Myocyte (in vitro differentiated cells): ENCODE measurements at regions not wholly inside any gene's neighbourhood (a gene's known extent, or its start where the extent isn't known, plus 50 kb on each side); places are given as distances from the start of the nearest gene placed in this dataset.
"Not testable (repeated sequence)": the region's sequence is repeated elsewhere in the genome, so short reads cannot be mapped to it uniquely, and the experiment has no call there.

Experiments
- DNase-seq: peaks from one replicate; pipeline ENCODE4 v3.0.0-alpha.2; 2012; ENCODE audit warnings: low read depth

DNA sequence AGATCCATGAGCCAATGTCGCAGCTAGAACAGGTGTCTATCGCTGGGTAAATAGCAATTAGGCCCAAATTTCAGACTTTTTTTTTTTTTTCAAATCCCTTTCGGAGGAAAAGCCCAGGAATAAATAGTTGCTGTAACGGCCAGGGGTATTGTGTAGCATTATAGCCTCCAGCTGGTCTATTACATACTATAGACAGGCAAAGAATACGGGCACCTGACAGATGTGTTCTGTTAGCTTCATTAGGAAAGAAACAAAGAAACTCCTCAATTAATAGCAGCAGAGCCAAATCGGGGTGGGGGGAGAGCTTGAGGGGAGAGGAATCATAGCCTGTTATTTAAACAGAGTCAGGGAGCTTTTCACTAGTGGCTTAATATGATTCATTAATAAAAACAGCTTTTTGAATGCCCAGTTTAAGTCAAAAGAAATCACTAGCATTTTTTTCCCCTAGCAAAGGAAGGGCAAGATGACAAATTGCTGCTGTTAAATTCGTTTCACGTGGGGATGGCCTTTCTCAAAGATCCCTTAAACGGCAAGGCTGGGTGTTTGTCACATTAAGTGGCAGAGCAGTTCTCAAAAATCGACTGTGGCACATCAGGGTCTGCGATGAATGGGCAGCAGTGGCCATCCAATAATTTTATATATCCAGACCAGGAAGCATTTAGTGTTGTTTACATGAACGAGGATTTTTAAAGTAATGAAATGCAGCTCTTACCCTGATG, 139.4 kb downstream of the ID4 start:
- DNase-seq: no peak

DNA sequence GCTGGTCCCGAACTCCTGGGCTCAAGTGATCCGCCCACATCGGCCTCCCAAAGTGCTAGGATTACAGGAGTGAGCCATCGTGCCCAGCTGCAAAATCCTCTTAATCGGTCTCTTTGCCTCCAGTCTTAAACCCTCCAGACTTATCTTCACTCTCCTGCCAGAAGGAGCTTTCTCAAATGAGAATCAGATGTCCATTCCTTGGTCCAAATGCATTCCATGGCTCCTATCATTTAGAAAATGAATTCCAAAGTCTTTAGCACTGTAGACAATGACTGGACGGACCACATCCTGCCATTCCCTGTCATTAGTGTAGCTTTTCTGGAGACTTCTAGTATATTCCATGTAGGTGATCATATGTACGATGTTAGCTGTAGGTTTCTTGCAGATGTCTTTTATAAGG, 141.9 kb downstream of the ID4 start:
- no peak for DNase-seq

DNA sequence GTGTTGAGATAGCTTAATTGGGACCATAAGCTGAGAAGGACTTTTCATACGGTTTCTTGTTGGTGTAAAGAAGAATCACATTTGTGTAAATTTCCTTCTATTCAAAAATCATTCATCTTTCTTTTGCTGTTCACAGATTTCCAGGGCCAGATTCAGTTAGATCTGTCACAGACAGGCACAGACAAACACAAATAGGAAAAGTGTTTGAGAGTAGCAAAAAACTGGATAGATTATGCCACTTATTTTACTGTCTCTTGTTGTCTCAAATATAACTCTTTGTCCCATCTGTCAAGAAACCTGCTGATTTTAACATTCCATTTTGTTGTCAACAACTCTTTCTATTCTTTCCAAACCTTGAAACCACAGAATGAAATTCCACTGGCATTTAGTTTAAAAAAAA, 142.8 kb downstream of the ID4 start:
- DNase-seq: no peak

DNA sequence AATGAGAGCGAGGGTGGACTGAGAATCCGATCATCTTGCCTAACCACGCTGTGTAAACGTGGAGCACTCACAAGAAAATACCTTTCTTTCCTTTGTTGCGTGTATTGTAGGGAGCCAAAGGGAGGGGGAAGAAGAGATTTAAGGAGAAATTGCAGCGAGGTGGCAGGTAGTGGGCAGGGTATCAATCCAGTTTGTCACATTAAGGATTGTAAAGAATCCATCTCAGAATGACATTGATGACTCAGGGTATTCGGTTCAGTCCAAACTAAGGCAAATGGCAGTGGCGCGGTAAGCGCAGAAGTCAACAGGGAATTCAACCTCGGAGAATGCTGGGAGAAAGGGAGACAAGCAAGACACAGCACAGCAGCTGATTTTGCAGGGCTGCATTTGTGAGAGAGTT, 146.2 kb downstream of the ID4 start:
- no peak for DNase-seq

DNA sequence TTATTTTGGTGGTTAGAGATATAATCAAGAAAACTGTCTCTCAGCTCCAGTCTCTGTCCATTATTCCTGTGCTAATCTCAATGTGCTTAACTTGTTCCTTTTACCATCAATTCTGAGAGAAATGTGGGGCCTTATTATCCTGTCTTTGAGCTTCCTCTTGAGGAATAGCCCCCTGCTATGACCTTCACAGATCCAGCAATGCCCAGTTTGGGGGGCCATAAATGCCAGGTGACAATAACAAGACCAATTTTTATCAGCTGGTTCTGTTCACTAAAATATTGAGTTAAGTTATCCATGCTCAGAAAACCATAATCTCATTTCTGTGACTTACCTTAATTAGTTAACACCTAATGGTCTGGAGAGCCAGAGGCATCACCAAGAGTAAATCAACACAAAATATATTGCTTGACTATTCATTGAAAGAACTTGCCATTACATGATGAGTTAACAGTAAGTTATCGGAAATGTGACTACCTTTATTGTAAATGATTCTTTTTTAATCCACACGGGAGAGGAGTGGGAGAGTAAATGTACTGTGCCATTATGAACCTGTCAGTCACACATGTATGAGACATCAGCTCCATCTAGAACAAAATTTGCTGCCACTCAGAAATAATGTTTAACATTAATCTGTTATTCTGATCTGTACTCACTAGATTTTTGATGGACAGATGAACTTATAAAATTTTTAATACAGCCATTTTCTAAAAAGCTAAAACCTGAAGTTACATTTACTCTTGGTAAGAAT, 149.7 kb downstream of the ID4 start:
- no peak for DNase-seq

DNA sequence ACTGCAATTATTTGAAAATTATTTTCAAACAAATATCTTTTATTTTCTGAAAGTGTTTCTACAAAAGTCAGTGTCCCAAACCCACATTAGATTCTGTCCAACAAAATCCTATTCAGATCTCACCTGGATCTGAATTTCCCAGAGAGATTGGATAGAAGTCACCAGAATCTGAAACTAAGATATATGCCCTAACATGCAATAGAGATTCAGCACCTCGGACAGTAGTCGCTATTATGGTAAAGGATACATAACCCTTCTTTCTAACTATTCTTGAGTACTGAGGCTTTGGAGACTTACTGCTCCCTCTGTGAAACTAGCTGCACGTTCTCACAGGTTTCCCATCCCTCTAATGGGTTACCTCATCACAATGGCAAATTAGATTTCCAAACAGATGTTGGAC, 151.4 kb downstream of the ID4 start:
- peak; percentile 5 for DNase-seq

DNA sequence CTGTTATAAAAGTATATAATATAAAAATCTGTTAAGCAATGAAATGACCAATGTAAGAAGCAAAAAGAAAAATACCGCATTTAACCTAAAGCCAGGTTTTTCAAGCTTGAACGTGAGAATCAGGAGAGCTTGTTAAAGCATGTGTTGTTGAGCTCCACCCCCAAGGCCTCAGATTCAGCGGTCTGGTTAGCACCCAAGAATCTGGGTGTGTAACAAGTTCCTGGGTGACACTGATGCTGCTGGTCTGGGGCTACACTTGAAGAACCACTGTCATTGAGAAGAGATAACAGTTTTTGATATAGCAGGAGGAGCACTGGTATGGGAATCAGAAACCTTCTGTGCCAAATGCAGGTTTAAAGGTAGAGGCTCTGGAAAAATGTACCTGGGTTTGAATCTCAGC, 154.0 kb downstream of the ID4 start:
- no peak for DNase-seq

DNA sequence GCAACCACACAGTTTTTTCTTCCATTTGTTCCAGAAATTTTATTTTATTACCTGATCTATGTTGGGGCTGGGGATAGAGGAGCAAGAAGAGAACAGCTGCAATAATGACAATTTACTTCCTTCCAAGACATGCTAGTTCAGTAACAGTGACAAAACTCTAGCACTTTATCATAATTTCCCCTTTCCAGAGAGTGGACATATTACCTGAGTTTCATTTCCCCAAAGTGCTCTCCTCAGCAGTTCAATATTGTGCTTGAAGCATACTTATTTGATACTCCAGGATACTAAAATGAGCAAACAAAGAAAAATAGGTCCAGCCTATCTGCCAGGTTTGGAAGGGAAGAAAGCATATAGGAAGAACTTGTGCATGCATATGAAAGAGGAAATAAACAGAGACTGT, 157.7 kb downstream of the ID4 start:
- DNase-seq: no peak

DNA sequence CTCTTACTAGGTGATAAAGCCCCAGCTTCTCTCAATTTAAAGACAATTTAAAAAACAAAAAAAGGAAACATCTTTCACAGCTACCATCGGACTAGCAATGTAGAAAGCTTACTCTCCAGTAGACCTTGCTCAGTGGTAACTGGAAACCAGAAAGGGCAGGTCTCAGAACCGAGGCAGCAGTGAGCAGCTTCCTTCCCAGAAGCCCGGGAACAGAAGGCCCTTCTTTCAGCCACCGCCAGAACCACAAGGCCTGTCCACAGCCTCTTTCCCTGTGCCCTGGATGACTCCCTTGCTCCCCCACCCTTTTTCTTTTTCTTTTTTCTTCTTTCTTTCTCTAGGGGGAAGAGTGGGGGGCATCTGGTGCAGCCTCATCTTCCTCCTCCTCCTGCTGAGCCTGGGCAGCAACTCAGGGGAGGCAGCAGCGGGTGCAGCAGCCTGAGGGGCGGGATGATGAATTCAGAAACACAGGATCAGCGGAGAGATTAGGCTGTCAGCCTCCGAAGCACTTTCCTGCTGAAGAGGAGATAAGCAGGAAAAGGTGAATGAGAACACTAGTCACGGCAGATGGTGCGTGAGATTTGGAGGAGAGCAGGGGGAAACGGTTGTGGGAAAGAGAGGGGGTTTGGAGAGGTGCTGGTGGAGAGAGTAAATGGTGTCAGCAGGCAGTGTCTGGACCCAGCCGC, 158.5 kb downstream of the ID4 start:
- no peak for DNase-seq

DNA sequence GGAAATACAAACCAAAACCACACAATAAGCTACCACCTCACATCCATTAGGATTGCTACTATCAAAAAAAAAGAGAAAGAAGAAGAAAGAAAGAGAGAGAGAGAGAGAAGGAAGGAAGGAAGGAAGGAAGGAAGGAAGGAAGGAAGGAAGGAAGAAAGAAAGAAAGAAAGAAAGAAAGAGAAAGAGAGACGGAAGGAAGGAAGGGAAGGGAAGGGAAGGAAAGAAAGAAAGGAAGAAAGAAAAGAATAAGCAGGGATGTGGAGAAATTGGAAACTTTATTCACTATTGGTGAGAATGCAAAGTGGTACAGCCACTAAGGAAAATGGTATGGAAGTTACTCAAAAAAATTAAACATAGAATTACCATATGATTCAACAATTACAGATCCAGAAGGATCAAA, 159.9 kb downstream of the ID4 start:
- no peak for DNase-seq

DNA sequence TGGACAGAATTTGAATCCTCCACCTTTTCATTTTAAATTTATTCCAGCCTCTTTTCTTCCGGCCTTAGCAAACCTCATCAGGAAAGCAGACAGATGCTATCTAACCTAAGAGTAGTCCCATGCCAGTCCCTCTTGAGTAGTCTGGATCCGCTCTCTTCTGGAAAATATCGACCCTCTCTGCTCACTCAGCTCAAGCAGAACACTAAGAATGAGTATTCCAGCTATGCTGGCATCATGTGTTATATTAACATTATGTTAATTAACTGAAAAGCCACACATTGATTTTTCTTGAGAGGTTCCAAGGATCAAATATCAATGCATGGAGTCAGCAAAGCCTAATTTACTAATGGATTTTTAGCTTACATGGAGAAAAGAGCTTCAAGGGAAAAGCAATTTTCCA, 161.4 kb downstream of the ID4 start:
- no peak for DNase-seq

DNA sequence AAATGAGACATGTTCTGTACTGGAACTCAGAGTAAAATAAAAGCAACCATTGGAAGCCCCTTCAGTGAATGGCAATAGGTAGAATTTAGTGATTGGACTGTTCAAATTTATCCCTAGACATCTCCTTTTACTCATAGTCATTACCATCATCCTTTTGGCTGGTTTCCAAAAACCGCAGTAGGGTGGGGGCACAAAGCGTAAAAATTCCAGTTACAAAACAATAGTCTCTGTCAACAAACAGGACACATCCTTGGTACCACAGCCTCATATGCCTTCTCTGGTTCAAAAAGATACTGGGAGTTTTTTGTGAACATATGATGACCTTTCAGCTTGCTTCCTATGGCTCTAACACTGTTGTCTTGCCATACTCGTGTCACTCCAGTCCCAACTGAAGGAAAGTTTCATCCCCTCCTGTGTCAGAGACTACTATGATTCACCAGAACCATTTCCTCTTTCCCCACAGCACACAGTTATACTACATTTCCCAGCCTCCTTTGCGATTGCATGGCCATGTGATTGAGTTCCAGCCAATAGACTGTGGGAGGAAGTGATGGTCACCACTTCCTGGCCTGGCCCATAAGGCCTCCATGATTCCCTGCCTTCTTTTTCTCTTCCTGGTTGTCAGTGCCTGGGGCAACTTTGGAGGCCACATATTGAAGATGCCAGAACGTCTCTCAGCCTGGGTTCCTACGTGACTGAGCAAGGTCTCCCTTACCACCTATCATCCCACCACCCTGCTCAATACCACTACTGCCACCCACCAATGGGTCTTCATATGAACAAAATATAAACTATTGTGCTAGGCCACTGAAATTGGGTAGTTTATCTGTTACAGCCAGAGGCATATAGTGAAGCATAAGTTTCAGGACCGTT, 162.4 kb downstream of the ID4 start:
- no peak for DNase-seq

DNA sequence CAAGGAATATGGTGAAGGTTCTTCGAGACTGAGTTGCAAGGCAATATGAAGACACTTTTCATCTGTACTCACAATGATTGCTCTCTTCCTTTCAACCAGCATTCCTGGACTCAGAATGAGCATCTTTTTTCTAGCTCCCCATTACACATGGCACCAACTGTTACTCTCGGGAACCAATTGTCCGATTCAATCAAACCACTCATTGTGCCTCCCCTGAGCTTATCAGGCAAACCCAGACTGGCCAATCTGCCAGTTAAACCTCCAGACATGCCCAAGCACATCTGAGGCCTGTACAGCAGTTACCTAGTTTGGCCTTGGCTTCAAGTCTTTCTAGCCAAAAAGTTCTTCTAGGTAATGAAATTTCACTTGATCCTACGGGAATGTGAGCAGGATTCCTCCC, 164.1 kb downstream of the ID4 start:
- DNase-seq: no peak

DNA sequence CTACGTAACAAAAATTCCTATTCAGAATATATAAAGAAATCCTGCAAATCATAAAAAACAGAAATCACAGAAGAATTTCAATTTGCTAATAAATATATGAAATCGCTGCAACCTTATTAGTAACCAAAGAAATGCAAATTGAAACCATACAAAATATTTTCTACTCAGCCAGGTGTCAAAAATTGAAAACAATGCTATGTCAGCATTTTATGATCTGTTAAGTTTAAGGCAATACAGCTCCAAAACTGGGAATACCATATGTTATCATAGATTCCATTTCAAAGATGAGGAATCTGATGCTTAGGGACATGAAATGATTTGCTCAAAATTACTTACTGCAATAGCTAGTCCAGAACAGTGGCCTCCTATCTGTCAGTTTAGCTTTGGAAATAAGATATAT, 168.9 kb downstream of the ID4 start:
- DNase-seq: no peak

DNA sequence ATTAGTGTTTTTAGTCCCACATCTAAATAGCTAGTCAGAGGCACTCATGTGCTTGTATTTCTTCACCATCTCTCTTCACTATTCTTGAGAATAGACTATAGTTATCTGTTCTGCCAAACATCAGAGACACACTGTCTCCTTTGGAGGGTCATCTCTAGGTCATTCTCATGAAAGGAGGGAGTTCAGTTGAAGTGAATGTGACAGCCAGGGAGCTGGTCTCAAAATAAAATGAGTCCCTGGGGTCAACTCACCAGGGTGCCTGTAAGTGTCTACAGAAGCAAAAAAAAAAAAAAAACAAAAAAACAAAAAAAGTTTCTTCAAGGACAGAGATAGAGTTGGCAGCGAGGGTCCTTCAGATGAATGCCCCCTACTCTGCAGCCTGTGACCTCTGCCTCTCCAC, 171.0 kb downstream of the ID4 start:
- no peak for DNase-seq

DNA sequence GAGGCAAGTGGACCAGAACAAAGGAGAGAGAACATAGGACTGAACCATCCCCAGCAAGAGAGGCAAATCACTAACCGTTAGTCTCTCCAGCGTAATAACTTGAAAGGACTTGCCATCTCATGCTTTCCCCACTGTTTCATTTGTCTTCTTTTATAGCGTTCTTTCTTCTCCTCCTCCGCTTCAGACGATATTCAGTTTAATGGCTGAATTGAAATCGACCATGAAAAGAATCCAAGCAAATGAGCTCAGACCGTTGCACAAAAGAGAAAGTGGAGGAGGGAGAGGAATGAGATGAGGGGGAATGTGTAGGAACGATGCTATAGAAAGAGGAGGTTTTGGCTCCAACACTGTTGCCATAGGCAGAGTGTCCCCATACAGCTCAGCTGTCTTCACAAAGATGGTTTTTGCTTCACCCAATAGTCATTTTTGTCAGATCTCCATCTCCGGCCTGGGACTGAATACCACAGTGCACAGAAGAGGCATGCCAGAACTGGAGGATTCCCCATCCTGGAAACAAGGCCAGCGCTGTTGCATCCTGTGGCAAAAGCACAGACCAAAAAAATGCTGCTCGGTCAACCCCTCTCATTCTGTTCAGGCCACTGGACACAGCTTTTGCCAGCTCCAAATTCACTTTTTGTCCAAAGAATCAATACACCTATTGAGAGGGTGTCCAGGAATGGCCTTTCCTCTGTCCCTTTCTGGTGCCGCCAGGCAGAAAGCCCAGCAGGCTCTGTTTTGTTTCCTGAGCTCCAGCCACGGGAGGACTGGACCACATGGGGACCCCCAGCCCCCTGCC, 176.1 kb downstream of the ID4 start:
- DNase-seq: no peak

DNA sequence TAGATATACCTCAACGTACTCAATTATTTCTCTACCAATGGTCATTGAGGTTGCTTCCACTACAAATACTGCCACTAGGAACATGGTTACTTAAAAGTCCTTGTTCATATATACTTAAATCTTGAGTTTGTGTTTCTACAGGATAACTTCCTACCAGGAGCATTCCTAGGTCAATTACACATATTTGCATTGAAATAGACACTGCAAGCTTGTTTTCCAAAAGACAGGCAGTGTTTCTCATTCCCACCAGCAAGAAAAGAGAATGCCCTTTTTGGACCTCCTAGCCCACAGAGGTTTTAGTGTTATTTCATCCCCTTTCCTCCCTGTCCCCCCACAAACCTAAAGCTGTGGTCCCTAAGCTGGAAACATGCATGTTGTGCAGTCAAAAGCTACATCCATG, 177.3 kb downstream of the ID4 start:
- no peak for DNase-seq

DNA sequence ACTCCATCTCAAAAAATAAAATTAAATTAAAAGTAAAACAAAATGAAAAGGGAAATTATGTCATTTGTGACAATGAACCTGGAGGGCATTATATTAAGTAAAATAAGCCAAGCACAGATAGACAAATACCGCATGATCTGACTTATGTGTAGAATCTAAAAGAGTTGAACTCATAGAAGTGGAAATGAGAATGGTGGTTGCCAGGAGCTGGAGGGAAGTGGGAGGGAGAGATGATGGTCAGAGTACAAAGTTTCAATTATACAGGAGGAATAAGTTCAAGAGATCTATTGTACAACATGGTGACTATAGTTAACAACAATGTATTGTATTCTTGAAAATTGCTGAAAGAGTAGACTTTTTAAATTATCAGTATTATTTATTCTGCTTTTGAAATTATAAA, 183.4 kb downstream of the ID4 start:
- no peak for DNase-seq

DNA sequence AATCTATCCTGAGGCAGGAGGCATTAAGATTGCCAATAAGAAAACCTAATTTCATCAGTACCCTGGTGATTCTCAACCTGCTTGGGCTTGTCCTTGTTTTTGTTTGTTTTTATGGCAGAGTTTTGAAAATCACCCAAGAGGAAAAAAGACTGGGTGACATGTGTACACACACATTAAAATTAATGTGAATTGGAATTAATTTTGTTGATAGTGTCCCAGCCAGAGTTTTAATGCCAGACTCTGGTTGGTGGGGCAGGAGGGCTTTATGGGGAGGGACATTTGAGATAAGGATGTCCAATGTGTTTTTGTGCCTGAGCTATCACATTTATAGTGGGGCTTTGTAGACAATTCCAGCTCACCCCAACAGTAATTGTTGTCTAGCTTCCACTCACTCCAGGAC, 184.6 kb downstream of the ID4 start:
- no peak for DNase-seq

DNA sequence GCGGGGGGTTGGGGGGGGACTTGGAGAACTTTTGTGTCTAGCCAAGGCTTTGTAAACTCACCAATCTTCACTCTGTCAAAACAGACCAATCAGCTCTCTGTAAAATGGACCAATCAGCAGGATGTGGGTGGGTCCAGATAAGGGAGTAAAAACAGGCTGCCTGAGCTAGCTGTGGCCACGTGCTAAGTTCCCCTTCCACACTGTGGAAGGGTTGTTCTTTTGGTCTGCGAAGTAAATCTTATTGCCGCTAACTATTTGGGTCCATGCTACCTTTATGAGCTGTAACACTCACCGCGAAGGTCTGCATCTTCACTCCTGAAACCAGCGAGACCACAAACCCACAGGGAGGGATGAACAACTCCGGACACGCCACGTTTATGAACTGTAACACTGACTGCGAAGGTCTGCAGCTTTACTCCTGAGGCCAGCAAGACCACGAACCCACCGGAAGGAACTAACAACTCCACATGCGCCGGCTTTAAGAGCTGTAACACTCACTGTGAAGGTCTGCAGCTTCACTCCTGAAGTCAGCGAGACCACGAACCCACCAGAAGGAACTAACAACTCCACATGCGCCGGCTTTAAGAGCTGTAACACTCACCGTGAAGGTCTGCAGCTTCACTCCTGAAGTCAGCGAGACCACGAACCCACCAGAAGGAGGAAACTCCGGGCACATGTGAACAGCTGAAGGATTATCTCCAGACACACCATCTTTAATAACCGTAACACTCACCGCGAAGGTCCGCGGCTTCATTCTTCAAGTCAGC, 186.6 kb downstream of the ID4 start:
- not testable (repeated sequence) for DNase-seq
